ENCODE measurements at regions not wholly inside any gene's neighbourhood (a gene's known extent, or its start where the extent isn't known, plus 50 kb on each side); places are given as distances from the start of the nearest gene placed in this dataset.

DNA sequence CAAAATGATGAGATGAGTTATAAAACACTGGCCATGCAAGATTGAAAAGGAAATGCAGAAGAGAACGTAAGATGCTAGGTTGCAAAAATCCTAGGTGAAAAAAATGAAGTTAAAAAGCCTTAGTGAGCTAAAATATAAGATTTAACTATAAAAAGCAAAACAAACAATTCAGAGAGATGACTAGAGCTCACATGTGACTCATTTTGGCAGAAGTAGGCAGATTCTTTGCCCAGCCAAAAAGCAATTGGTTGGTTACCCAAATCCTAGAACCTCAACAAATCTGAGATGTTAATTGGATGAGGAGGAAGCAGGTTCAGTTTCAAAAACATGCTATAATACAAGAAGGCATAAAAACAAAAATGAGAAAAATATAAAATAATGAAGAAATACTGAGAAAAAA, 249.1 kb downstream of the OGFRL1 start:
- intact Hi-C loops (cut with DNase I): no loop called here
- H3K4me3 ChIP-seq: no peak overlapping the region
- H3K36me3 ChIP-seq: no peaks in the 10 kb centered on the region
- no peaks in the 10 kb centered on the region for H3K9me3 ChIP-seq
- H3K27ac ChIP-seq: no peak overlapping the region
- no peaks in the 10 kb centered on the region for H3K4me1 ChIP-seq
- H3K27me3 ChIP-seq: no peaks in the 10 kb centered on the region
- no peak for DNase-seq (ENCODE audit: extremely low spot score in 2 of 2)
- no peak for TF ChIP-seq POLR2AphosphoS5 (IDR thresholded peaks at IDR 0.05; ENCODE audit: insufficient read depth in 1 of 2, low read depth in 1 of 2)
- no peak for TF ChIP-seq POLR2A (IDR thresholded peaks at IDR 0.05)
- TF ChIP-seq, protein P1, sequence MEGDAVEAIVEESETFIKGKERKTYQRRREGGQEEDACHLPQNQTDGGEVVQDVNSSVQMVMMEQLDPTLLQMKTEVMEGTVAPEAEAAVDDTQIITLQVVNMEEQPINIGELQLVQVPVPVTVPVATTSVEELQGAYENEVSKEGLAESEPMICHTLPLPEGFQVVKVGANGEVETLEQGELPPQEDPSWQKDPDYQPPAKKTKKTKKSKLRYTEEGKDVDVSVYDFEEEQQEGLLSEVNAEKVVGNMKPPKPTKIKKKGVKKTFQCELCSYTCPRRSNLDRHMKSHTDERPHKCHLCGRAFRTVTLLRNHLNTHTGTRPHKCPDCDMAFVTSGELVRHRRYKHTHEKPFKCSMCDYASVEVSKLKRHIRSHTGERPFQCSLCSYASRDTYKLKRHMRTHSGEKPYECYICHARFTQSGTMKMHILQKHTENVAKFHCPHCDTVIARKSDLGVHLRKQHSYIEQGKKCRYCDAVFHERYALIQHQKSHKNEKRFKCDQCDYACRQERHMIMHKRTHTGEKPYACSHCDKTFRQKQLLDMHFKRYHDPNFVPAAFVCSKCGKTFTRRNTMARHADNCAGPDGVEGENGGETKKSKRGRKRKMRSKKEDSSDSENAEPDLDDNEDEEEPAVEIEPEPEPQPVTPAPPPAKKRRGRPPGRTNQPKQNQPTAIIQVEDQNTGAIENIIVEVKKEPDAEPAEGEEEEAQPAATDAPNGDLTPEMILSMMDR (IDR thresholded peaks at IDR 0.05): no peak

DNA sequence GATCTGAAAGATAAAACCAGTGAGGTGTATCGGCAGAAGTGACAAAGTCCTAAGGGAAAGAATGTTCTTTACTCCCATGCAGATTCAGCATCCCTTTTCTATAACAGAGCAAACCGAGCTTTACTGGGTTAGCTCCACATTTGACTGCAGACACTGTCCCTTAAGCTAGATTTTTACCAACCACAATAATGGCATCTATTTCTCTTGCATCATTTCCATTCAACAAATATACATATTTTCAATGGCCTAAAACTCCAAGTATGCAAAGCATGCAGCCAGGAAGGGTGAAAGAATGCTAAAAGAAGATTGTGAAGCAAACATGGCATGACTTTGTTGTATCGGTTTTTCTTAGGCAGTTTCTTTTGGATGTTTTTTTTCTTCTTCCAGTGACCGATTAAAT, 255.4 kb downstream of the OGFRL1 start:
- intact Hi-C loops (cut with DNase I): no loop called here
- Histone ChIP-seq H3K4me3 (no peak overlapping the region), H3K36me3 (no peaks in the 10 kb centered on the region), H3K27me3 (no peaks in the 10 kb centered on the region), H3K27ac (no peak overlapping the region), H3K9me3 (no peaks in the 10 kb centered on the region), H3K4me1 (no peaks in the 10 kb centered on the region)
- TF ChIP-seq, protein P1 (IDR thresholded peaks at IDR 0.05): no peak
- TF ChIP-seq POLR2AphosphoS5 (IDR thresholded peaks at IDR 0.05; ENCODE audit: insufficient read depth in 1 of 2, low read depth in 1 of 2): no peak
- TF ChIP-seq POLR2A (IDR thresholded peaks at IDR 0.05): no peak
- DNase-seq (ENCODE audit: extremely low spot score in 2 of 2): no peak

DNA sequence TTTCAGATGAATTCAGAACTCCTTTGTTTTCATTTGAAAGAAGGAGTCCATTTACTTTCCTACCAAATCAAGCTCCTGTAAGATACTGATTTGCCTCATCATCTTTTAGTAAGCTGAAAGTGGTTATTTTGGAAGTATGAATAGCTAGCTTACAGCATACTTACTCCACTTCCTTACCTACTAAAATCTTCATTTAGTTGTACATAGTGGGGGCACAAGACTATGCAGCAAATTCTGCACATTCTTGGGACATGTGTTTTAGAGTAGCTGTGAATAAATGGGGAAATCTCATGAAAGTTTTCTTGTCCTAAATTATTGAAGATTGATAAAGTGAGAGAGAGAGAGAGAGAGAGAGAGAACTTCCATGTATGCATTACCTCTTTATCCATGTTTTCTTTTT, 256.3 kb downstream of the OGFRL1 start:
- Histone ChIP-seq H3K27ac (no peak overlapping the region), H3K4me1 (no peaks in the 10 kb centered on the region), H3K36me3 (no peaks in the 10 kb centered on the region), H3K4me3 (no peak overlapping the region), H3K9me3 (no peaks in the 10 kb centered on the region), H3K27me3 (no peaks in the 10 kb centered on the region)
- intact Hi-C loops (cut with DNase I): no loop called here
- TF ChIP-seq POLR2AphosphoS5 (IDR thresholded peaks at IDR 0.05; ENCODE audit: insufficient read depth in 1 of 2, low read depth in 1 of 2): no peak
- no peak for TF ChIP-seq POLR2A (IDR thresholded peaks at IDR 0.05)
- TF ChIP-seq, protein P1 (IDR thresholded peaks at IDR 0.05): no peak
- no peak for DNase-seq (ENCODE audit: extremely low spot score in 2 of 2)

DNA sequence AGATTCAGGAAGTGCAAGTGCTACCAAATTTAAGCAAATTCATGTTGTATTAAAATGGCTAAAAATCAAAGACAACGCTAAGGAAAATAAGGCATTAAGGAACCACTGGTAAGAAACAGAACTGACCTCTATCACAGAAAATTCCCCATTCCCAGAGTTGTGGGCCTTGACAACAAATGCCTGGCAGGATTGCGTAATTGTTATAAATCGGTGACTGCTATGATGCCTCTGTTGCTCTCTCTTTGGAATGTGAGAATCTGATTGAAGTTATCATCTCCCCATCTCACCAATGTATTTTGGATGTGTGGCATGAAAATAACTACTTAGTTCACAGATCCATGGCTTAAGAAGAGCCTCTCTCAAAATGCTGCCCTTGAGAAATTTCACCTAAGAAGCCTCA, 257.3 kb downstream of the OGFRL1 start:
- no peak overlapping the region for H3K27ac ChIP-seq
- no peaks in the 10 kb centered on the region for H3K4me1 ChIP-seq
- no peaks in the 10 kb centered on the region for H3K9me3 ChIP-seq
- no peaks in the 10 kb centered on the region for H3K36me3 ChIP-seq
- H3K27me3 ChIP-seq: no peaks in the 10 kb centered on the region
- no peak for TF ChIP-seq POLR2A (IDR thresholded peaks at IDR 0.05)
- TF ChIP-seq, protein P1 (IDR thresholded peaks at IDR 0.05): no peak
- DNase-seq (ENCODE audit: extremely low spot score in 2 of 2): no peak
- H3K4me3 ChIP-seq: no peak overlapping the region
- intact Hi-C loops (cut with DNase I): no loop called here

DNA sequence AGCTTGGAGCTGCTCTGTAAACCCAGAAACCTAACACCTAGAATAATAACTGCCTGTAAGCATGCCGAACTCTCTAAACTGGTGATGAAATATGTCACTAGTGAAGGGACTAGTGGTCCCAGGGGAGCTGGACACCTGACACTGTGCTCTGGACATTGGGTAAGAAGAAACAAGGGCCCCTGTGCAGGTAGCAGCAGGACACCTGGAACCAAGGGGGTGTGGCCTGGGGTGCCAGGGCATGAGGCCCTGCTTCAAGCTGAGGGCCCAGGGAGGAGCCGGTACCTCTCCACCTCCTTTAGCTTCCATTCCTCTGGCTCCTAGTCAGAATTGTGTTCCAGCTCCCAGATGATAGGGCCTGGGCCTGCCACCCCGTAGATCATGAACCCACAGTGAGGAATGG, 263.2 kb downstream of the OGFRL1 start:
- H3K4me3 ChIP-seq: no peak overlapping the region
- H3K4me1 ChIP-seq: no peaks in the 10 kb centered on the region
- H3K36me3 ChIP-seq: no peaks in the 10 kb centered on the region
- no peaks in the 10 kb centered on the region for H3K27me3 ChIP-seq
- intact Hi-C loops (cut with DNase I): no loop called here
- no peak for DNase-seq (ENCODE audit: extremely low spot score in 2 of 2)
- no peak for TF ChIP-seq POLR2AphosphoS5 (IDR thresholded peaks at IDR 0.05; ENCODE audit: insufficient read depth in 1 of 2, low read depth in 1 of 2)
- TF ChIP-seq POLR2A (IDR thresholded peaks at IDR 0.05): no peak
- H3K27ac ChIP-seq: no peak overlapping the region
- H3K9me3 ChIP-seq: no peaks in the 10 kb centered on the region

DNA sequence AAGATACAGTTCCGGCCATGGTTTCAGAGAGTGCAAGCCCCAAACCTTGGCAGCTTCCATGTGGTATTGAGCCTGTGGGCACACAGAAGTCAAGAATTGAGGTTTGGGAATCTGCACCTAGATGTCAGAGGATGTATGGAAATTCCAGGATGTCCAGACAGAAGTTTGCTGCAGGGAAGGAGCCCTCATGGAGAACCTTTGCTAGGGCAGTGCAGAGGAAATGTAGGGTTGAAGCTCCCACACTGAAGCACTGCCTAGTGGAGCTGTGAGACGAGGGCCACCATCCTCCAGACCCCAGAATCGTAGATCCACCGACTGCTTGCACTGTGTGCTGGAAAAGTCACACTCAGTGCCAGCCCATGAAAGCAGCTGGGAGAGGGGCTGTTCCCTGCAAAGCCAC, 267.5 kb downstream of the OGFRL1 start:
- no peak for DNase-seq (ENCODE audit: extremely low spot score in 2 of 2)
- Histone ChIP-seq H3K9me3 (no peaks in the 10 kb centered on the region), H3K27me3 (no peaks in the 10 kb centered on the region), H3K36me3 (no peaks in the 10 kb centered on the region), H3K4me3 (no peak overlapping the region), H3K4me1 (no peaks in the 10 kb centered on the region), H3K27ac (no peak overlapping the region)
- TF ChIP-seq POLR2A (IDR thresholded peaks at IDR 0.05) (no peak), POLR2AphosphoS5 (IDR thresholded peaks at IDR 0.05; ENCODE audit: insufficient read depth in 1 of 2, low read depth in 1 of 2) (no peak)
- TF ChIP-seq, protein P1 (IDR thresholded peaks at IDR 0.05): no peak
- intact Hi-C loops (cut with DNase I): no loop called here
